H1 (cell line): ENCODE measurements at regions not wholly inside any gene's neighbourhood (a gene's known extent, or its start where the extent isn't known, plus 50 kb on each side); places are given as distances from the start of the nearest gene placed in this dataset.

ENCODE experiments used
- CTCF ChIA-PET: fragments of 300-600 bp; sonication (Branson Sonifier 250); formaldehyde crosslinking; loops from one replicate; lab custom pipeline; 2021; ENCODE audit not compliant: partially characterized antibody; lab: Charles Lee
- POLR2A ChIA-PET: fragments of 300-600 bp; sonication (Branson Sonifier 250); formaldehyde crosslinking; loops from one replicate; lab custom pipeline; 2021; ENCODE audit warnings: inconsistent platforms; ENCODE audit not compliant: partially characterized antibody; lab: Charles Lee
- DNase-seq, 2 experiments: peaks; one replicate each; pipeline versions ENCODE4 v3.0.0 to v3.0.0-alpha.2; 2010 to 2022; ENCODE audit warnings: low spot score in 2 of 2, low read depth in 1 of 2, mixed read lengths in 1 of 2
- FAIRE-seq: peaks from 2 replicates; lab custom pipeline; 2011; peaks lifted over from hg19 to GRCh38; lab: Jason Lieb, UNC
- H2AFZ ChIP-seq: 2 replicates; pipeline ENCODE4 v1.8.1; 2012; ENCODE audit warnings: low read length, inconsistent platforms
- H2AK5ac ChIP-seq: 2 replicates; pipeline ENCODE4 v1.6.1; 2013; ENCODE audit warnings: low read depth, low read length
- H2BK120ac ChIP-seq: replicated peaks from 2 replicates; pipeline ENCODE3; 2013; ENCODE audit warnings: low read depth, low read length, inconsistent platforms
- H2BK12ac ChIP-seq: 2 replicates; pipeline ENCODE4 v1.6.1; 2013; ENCODE audit warnings: low read depth, low read length
- H2BK15ac ChIP-seq: 2 replicates; pipeline ENCODE4 v1.6.1; 2013; ENCODE audit warnings: low read length
- H2BK20ac ChIP-seq: 2 replicates; pipeline ENCODE4 v1.6.1; 2013; ENCODE audit warnings: low read length
- H2BK5ac ChIP-seq: 2 replicates; pipeline ENCODE4 v1.6.1; 2013; ENCODE audit warnings: low read depth, low read length
- H3K14ac ChIP-seq: 2 replicates; pipeline ENCODE4 v1.6.1; 2013; ENCODE audit warnings: inconsistent platforms; ENCODE audit not compliant: insufficient read length
- H3K18ac ChIP-seq: 2 replicates; pipeline ENCODE4 v1.6.1; 2013; ENCODE audit warnings: low read length; ENCODE audit errors: extremely low read depth
- H3K23ac ChIP-seq: 2 replicates; pipeline ENCODE4 v1.6.1; 2013; ENCODE audit warnings: inconsistent platforms; ENCODE audit not compliant: insufficient read length
- H3K23me2 ChIP-seq: 2 replicates; pipeline ENCODE4 v1.6.1; 2013; ENCODE audit warnings: low read depth, low read length
- H3K27ac ChIP-seq: 2 replicates; pipeline ENCODE4 v1.6.1; 2011; ENCODE audit warnings: low read depth, low read length, inconsistent platforms
- H3K27me3 ChIP-seq, 4 experiments: replicated peaks in 1 of 4; 1 replicate in 1 of 4; 2 replicates in 3 of 4; pipeline versions ENCODE4 v1.6.1 to v1.8.1; 2011 to 2013; ENCODE audit warnings: low read length in 3 of 4, mild to moderate bottlenecking in 3 of 4, inconsistent platforms in 2 of 4, mixed read lengths in 2 of 4, moderate library complexity in 1 of 4; ENCODE audit not compliant: control insufficient read depth in 3 of 4, insufficient read depth in 3 of 4; ENCODE audit errors: extremely low read depth in 1 of 4
- H3K36me3 ChIP-seq, 4 experiments: 2 replicates each; pipeline versions ENCODE4 v1.6.1 to v1.8.1; 2011 to 2013; ENCODE audit warnings: mild to moderate bottlenecking in 4 of 4, low read length in 3 of 4, moderate library complexity in 2 of 4, control low read depth in 1 of 4, inconsistent platforms in 1 of 4; ENCODE audit not compliant: insufficient read depth in 4 of 4, control insufficient read depth in 2 of 4
- H3K4ac ChIP-seq: replicated peaks from 2 replicates; pipeline ENCODE3; 2013; ENCODE audit warnings: low read length, low read depth, mixed read lengths, inconsistent platforms; ENCODE audit not compliant: insufficient read length
- H3K4me1 ChIP-seq, 4 experiments: replicated peaks in 1 of 4; 1 replicate in 1 of 4; 2 replicates in 3 of 4; pipeline versions ENCODE4 v1.6.1 to v1.8.1; 2011 to 2013; ENCODE audit warnings: low read length in 3 of 4, inconsistent platforms in 2 of 4, mixed read lengths in 1 of 4; ENCODE audit not compliant: insufficient read depth in 4 of 4, control insufficient read depth in 3 of 4
- H3K4me2 ChIP-seq, 2 experiments: 2 replicates each; pipeline versions ENCODE4 v1.6.1 to v1.8.1; 2011 to 2013; ENCODE audit warnings: low read depth in 2 of 2, low read length in 2 of 2, control low read depth in 1 of 2, inconsistent platforms in 1 of 2, mild to moderate bottlenecking in 1 of 2; ENCODE audit not compliant: insufficient read depth in 1 of 2
- H3K4me3 ChIP-seq, 4 experiments: fragments of 200-600, 300-600 bp in 1 of 4; sonication (generic), shearing (Covaris generic), sonication (Bioruptor Twin) in 1 of 4; 2 replicates each; pipeline versions ENCODE4 v1.5.1 to v1.8.1; 2011 to 2016; ENCODE audit warnings: low read length in 4 of 4, low read depth in 3 of 4, control low read depth in 2 of 4, inconsistent platforms in 2 of 4, mild to moderate bottlenecking in 2 of 4, mixed read lengths in 1 of 4, moderate library complexity in 1 of 4; ENCODE audit not compliant: insufficient read depth in 2 of 4; ENCODE audit errors: extremely low read depth in 1 of 4
- H3K56ac ChIP-seq: replicated peaks from 2 replicates; pipeline ENCODE3; 2013; ENCODE audit warnings: low read depth, mild to moderate bottlenecking, mixed read lengths, low read length, inconsistent platforms; ENCODE audit not compliant: insufficient read length
- H3K79me1 ChIP-seq: 2 replicates; pipeline ENCODE4 v1.6.1; 2013; ENCODE audit warnings: low read depth, low read length, control low read depth
- H3K79me2 ChIP-seq, 2 experiments: 2 replicates each; pipeline versions ENCODE4 v1.6.1 to v1.8.1; 2012 to 2013; ENCODE audit warnings: low read length in 2 of 2, mild to moderate bottlenecking in 2 of 2, inconsistent platforms in 1 of 2; ENCODE audit not compliant: insufficient read depth in 2 of 2, control insufficient read depth in 1 of 2
- H3K9ac ChIP-seq, 4 experiments: replicated peaks in 1 of 4; 1 replicate in 1 of 4; 2 replicates in 3 of 4; pipeline versions ENCODE4 v1.6.1 to v1.8.1; 2011 to 2013; ENCODE audit warnings: low read depth in 3 of 4, low read length in 3 of 4, control low read depth in 2 of 4, mild to moderate bottlenecking in 2 of 4, moderate library complexity in 2 of 4, inconsistent platforms in 1 of 4; ENCODE audit errors: extremely low read depth in 1 of 4
- H3K9me3 ChIP-seq, 2 experiments: 2 replicates each; pipeline versions ENCODE4 v1.6.1 to v1.8.1; 2012 to 2013; ENCODE audit warnings: mild to moderate bottlenecking in 2 of 2, moderate library complexity in 2 of 2, control low read depth in 1 of 2, inconsistent platforms in 1 of 2, low read depth in 1 of 2, low read length in 1 of 2, mixed read lengths in 1 of 2; ENCODE audit not compliant: insufficient read depth in 2 of 2
- H4K20me1 ChIP-seq, 2 experiments: replicated peaks in 1 of 2; 2 replicates each; pipeline versions ENCODE3 to v1.8.1; 2011 to 2013; ENCODE audit warnings: inconsistent platforms in 2 of 2, low read length in 2 of 2, mild to moderate bottlenecking in 1 of 2; ENCODE audit not compliant: insufficient read depth in 2 of 2, control insufficient read depth in 1 of 2
- H4K5ac ChIP-seq: 2 replicates; pipeline ENCODE4 v1.6.1; 2013; ENCODE audit warnings: low read length, low read depth, mixed read lengths, inconsistent platforms; ENCODE audit not compliant: insufficient read length
- H4K8ac ChIP-seq: 2 replicates; pipeline ENCODE4 v1.8.0; 2013; ENCODE audit warnings: mild to moderate bottlenecking, moderate library complexity, low read length, inconsistent platforms; ENCODE audit not compliant: insufficient read depth; ENCODE audit errors: extremely low read depth
- H4K91ac ChIP-seq: replicated peaks from 2 replicates; pipeline ENCODE3; 2013; ENCODE audit warnings: low read length, mixed read lengths, inconsistent platforms; ENCODE audit not compliant: insufficient read length
- BACH1 ChIP-seq: IDR thresholded peaks from 2 replicates; pipeline ENCODE4 v1.6.1; 2012; ENCODE audit warnings: low read length, improper control_type of control experiment
- JUN ChIP-seq: IDR thresholded peaks from 2 replicates; pipeline ENCODE4 v1.6.1; 2011; ENCODE audit warnings: low read depth, mild to moderate bottlenecking, improper control_type of control experiment, low read length
- WGBS, 2 experiments: shearing (Covaris generic) in 1 of 2; methylation state at CpG; one replicate each; pipeline versions ENCODE4 v1.1.6 to v1.1.7; 2013 to 2015; ENCODE audit warnings: low lambda C conversion rate in 2 of 2, mixed read lengths in 2 of 2, inconsistent platforms in 1 of 2, low coverage in 1 of 2, missing lambda C conversion rate in 1 of 2; ENCODE audit not compliant: insufficient replicate concordance in 2 of 2, insufficient coverage in 1 of 2, insufficient read length in 1 of 2; ENCODE audit errors: extremely low coverage in 1 of 2, missing lambda C conversion rate in 1 of 2; 5-methylcytosine and 5-hydroxymethylcytosine counted together

DNA sequence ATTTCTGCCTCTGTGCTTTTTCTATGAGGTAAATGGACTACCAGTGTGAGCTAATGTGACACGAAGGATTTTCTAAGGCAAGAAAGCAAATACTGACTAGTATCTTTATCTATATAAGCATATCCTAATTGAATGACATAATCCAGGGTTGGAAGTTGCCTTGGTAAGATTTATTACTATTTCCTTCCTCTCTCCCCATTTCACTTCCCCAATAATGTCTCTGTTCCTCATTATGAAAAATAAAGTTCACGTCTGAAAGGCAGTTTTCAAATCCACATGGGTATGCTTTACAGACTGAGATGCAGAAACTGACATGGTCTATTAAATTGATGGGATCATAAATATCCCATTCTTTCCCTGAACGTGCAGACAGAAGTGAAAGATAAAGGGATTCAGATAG, 86.0 kb downstream of the DTWD1 start:
- no peaks in the 10 kb centered on the region for H3K79me1 ChIP-seq
- no peak for FAIRE-seq
- H3K9me3 ChIP-seq: no peaks in the 10 kb centered on the region
- no peaks in the 10 kb centered on the region for H3K27me3 ChIP-seq
- H3K14ac ChIP-seq: no peak overlapping the region
- H3K4me3 ChIP-seq: no peak overlapping the region
- no peak overlapping the region for H2AFZ ChIP-seq
- H4K5ac ChIP-seq: no peak overlapping the region
- H3K23ac ChIP-seq: no peak overlapping the region
- no peaks in the 10 kb centered on the region for H3K36me3 ChIP-seq
- H2BK120ac ChIP-seq: no peak overlapping the region
- H2BK12ac ChIP-seq: no peak overlapping the region
- no peak overlapping the region for H2BK20ac ChIP-seq
- H3K4ac ChIP-seq: no peak overlapping the region
- H4K91ac ChIP-seq: no peak overlapping the region
- no peak overlapping the region for H4K8ac ChIP-seq
- H4K20me1 ChIP-seq: no peaks in the 10 kb centered on the region
- no peak overlapping the region for H2BK15ac ChIP-seq
- no peak overlapping the region for H3K27ac ChIP-seq
- H3K4me1 ChIP-seq: no peaks in the 10 kb centered on the region
- no peak overlapping the region for H3K4me2 ChIP-seq
- no peak overlapping the region for H3K56ac ChIP-seq
- CTCF ChIA-PET: interaction anchor here (0.6 to 1.3 kb wide), 3 partner anchors 12 to 493 kb away, joined by 3 read pairs; no protein-coding TSS in a partner anchor
- H3K9ac ChIP-seq: no peak overlapping the region
- 78% methylated on average over 3 of the region's 3 CpGs; no CpG with 5 or more reads in 1 of the 2 experiments for WGBS, 2 experiments
- no peak for DNase-seq
- no peak overlapping the region for H2BK5ac ChIP-seq
- H3K79me2 ChIP-seq: no peaks in the 10 kb centered on the region
- H2AK5ac ChIP-seq: no peak overlapping the region
- H3K23me2 ChIP-seq: no peaks in the 10 kb centered on the region
- POLR2A ChIA-PET: no interaction called here
- H3K18ac ChIP-seq: no peak overlapping the region
- no peak for TF ChIP-seq JUN
- no peak for TF ChIP-seq BACH1
